Duodenal mucosa (tissue), 2 donors: ENCODE measurements at regions not wholly inside any gene's neighbourhood (a gene's known extent, or its start where the extent isn't known, plus 50 kb on each side); places are given as distances from the start of the nearest gene placed in this dataset.

Source experiments
- H3K27ac ChIP-seq: one replicate; pipeline ENCODE4 v1.7.0; 2013; ENCODE audit warnings: low read depth, low read length
- H3K27me3 ChIP-seq, 2 donors: one replicate each; pipeline ENCODE4 v1.7.0; 2013; ENCODE audit warnings: low read length in 2 of 2, control low read depth in 1 of 2; ENCODE audit not compliant: insufficient read depth in 2 of 2, control insufficient read depth in 1 of 2
- H3K36me3 ChIP-seq, 2 donors: one replicate each; pipeline ENCODE4 v1.7.0; 2013; ENCODE audit warnings: low read length in 2 of 2, control low read depth in 1 of 2; ENCODE audit not compliant: insufficient read depth in 2 of 2, control insufficient read depth in 1 of 2
- H3K4me1 ChIP-seq, 2 donors: one replicate each; pipeline ENCODE4 v1.7.0; 2013; ENCODE audit warnings: low read length in 2 of 2, control low read depth in 1 of 2; ENCODE audit not compliant: insufficient read depth in 2 of 2, control insufficient read depth in 1 of 2
- H3K4me3 ChIP-seq, 2 donors: one replicate each; pipeline ENCODE4 v1.7.0; 2013; ENCODE audit warnings: low read length in 2 of 2, low read depth in 1 of 2
- H3K9ac ChIP-seq, 2 donors: one replicate each; pipeline ENCODE4 v1.7.0; 2013; ENCODE audit warnings: low read length in 2 of 2, low read depth in 1 of 2
- H3K9me3 ChIP-seq, 2 donors: one replicate each; pipeline ENCODE4 v1.7.0; 2013; ENCODE audit warnings: low read length in 2 of 2, control low read depth in 1 of 2; ENCODE audit not compliant: control insufficient read depth in 1 of 2

DNA sequence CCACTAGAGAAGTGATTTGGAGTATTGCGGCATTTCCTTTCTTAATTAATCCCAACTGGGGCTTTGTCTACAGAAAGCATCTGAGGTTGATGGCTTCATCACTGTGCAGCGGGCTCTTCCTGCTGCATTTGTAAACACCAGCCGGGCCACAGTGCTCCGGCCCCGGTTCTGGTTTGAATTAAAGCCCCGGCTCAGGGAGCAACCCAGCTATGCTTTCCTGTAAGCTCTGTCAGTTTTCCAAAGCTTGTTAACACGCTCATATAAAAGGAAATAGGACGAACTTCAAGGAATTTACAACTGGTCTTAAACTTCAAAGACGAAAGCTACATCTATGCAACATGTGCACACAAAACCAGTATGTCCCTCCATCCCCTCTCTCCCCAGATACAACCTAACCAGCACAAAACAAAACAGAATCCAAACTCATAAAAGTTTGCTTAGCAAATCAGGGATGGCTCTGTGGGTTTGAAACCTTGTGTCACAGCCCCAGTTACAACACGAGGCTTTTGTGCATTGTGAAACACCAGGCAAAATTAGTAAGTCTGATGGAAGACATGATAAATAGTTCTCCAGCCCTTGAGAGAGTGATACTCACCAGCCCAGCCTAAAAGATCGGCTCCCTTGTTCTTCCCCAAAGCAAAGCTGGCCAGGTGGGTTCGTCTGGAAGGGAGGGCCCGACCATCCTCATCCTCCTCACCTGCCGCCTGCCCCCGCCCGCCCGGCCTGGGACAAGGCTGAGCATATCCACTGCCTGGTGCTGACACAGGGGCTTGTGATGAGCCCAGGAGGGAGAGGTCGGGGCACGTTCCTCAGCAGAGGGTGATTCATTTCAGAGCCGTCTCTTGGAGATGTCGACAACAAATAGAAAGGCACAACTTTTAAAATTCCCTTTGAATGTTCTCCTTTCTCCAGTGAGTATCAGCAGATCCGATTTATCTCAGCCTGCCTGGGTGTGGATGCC is 197.9 kb downstream of the TFAP2C start:
- peaks cover 4 to 8% of the 10 kb centered on the region in 2 donors for H3K27me3 ChIP-seq

DNA sequence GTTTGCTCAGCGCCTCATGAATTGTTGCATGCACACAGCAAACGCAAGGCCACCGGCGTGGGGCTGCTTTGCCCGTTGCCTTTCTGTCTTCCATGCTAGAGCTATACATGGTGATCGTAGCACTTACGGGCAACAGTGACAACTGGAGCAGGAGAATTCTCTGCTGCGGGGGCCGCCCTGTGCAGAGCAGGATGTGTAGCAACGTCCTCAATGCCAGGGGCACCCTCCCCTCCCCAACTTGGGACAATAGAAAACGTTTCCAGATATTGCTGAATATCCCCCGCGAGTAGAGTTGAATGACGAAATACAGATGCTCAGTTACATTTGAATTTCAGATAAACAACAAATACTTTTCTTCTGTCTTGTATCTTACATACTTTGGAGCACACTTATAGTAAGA is 198.7 kb downstream of the TFAP2C start:
- Histone ChIP-seq H3K9me3 (no peaks in the 10 kb centered on the region), H3K27me3 (peaks cover 4 to 8% of the 10 kb centered on the region in 2 donors), H3K4me3 (no peak overlapping the region), H3K4me1 (no peaks in the 10 kb centered on the region), H3K36me3 (no peaks in the 10 kb centered on the region), H3K9ac (no peak overlapping the region), H3K27ac (no peak overlapping the region)

More for the DNA sequence above, 197.9 kb downstream of the TFAP2C start:
- no peak overlapping the region for H3K4me3 ChIP-seq
- no peaks in the 10 kb centered on the region for H3K36me3 ChIP-seq
- H3K27ac ChIP-seq, result no peak overlapping the region
- no peaks in the 10 kb centered on the region for H3K4me1 ChIP-seq
- H3K9me3 ChIP-seq, result no peaks in the 10 kb centered on the region
- no peak overlapping the region for H3K9ac ChIP-seq

DNA sequence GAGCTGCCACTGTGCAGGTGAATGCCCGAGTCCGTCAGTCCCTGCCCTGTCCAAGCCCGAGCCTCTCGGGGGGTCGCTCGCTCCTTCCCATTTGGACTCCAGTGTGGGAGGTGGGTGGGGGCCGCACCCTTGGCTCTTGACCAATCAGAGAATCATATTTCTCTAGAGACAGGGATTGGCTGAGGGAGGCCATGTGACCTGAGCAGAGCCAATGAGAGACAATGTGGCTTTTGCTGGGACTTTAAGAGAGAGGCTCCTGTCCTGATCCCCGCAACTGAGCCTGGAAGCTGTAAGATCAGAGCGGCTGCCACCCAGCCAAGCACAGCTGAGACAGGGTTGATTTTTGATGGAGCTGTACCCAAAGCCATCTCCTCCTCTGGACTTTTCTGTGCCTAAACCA is 199.3 kb downstream of the TFAP2C start:
- Histone ChIP-seq H3K9ac (no peak overlapping the region), H3K27me3 (peaks cover 4 to 8% of the 10 kb centered on the region in 2 donors), H3K9me3 (no peaks in the 10 kb centered on the region), H3K4me3 (no peak overlapping the region), H3K27ac (no peak overlapping the region), H3K4me1 (no peaks in the 10 kb centered on the region), H3K36me3 (no peaks in the 10 kb centered on the region)

DNA sequence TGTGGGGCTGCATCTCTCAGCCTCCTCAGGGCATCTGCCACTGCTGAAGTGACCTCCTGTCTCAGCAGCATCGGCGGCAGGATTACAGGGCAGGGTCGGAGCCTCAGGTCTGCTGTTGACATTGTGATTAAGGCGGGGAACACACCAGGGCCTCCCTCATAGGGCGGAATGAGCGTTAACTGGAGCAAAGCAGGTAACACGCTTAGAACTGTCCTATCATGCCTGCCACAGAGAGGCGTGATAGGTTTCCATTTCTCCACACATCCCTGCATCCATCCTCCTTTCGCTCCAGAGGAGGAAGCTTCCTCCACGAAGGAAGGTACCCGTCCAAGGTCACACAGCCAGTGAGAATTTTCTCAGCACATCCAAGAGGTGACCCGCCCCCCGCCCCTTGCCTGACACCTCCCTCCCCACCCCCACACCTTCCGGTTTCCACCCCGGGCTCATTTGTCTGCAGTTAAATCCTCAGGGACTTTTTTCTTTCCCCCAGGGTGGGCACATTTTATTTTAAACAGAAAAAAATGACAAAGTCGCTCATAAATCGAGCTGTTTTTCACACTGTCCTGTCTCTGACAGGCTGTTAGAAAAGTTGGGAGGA is 200.8 kb downstream of the TFAP2C start:
- Histone ChIP-seq H3K4me3 (no peak overlapping the region), H3K4me1 (no peaks in the 10 kb centered on the region), H3K9me3 (no peaks in the 10 kb centered on the region), H3K9ac (no peak overlapping the region), H3K27me3 (peaks cover 4 to 10% of the 10 kb centered on the region in 2 donors), H3K36me3 (no peaks in the 10 kb centered on the region), H3K27ac (no peak overlapping the region)

DNA sequence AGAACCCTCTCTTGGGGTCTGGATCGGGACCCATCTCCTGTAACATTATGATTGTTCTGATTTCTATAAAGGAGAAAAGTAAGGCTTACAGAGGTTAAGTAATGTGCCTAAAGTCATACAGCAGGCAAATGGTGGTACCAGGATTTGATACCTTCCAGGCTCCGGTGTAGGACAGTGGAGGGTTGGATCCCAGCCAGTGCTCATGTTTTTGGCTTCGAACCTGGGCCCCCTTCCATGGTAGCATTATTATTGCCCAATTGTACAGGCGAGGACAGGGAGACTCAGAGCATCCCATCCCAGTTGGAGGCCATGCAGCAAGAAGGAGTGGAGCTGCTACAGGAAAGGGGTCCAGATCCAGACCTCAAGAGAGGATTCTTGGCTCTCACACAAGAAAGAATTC is 202.7 kb downstream of the TFAP2C start:
- H3K4me1 ChIP-seq, result no peaks in the 10 kb centered on the region
- no peaks in the 10 kb centered on the region for H3K9me3 ChIP-seq
- no peak overlapping the region for H3K9ac ChIP-seq
- H3K27me3 ChIP-seq, result peaks cover 4 to 10% of the 10 kb centered on the region in 2 donors
- H3K27ac ChIP-seq, result no peak overlapping the region
- H3K4me3 ChIP-seq, result no peak overlapping the region
- H3K36me3 ChIP-seq, result no peaks in the 10 kb centered on the region

DNA sequence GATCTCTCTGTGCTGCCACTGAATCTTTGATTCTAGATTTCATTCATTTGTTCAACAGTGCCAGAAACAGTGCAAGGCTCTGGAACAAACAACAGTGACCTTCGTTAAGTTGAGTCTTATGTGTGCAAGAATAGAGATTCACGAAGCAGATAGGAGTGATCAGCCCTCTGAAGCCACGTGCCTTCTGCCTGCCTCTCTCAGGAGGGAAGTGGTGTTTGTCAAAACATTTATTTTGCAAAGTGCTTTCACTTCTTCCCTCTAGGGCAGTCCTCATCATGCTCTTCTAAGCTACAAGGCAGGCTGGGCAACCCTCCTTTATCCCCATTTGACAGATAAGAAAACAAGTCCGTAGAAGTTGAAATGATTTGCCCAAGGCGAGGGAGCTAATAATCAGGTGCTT is 204.3 kb downstream of the TFAP2C start:
- Histone ChIP-seq H3K9me3 (no peaks in the 10 kb centered on the region), H3K27me3 (peaks cover 4 to 10% of the 10 kb centered on the region in 2 donors), H3K27ac (no peak overlapping the region), H3K36me3 (no peaks in the 10 kb centered on the region), H3K4me1 (no peaks in the 10 kb centered on the region), H3K4me3 (no peak overlapping the region), H3K9ac (no peak overlapping the region)

DNA sequence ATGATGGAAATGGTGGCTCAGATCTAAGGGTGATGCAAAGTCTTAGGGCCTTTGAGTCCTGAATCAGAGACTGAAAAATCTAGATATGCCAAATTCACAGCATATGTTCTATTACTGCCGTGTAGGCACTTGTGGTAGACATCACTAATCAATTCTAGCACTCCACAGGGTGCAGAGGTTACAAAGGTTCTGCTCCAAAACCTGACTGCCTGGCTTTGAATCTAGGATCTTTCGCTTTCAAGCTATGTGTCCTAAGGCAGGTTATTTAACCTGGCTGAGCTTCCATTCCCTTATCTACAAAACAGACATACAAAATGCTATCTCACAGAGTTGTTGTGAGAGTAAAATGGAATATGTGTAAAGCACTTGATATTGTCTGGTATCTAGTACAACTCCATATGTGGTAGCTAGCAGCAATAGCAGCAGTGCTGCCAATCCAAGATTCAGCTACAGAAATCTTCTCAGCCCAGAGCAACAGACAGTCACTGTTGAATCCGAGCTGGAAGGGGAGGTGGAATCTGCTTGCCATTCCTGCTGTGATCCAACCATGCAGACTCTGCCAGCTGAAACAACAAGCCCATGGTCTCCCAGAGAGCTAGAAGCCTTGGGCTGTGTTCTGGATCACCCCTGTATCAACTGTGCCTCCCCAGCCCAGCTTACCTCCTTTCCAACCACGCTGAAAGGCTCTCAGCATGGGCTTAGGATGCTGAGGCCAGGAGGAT is 206.9 kb downstream of the TFAP2C start:
- Histone ChIP-seq H3K4me3 (no peak overlapping the region), H3K9me3 (no peaks in the 10 kb centered on the region), H3K36me3 (no peaks in the 10 kb centered on the region), H3K27ac (no peak overlapping the region), H3K9ac (no peak overlapping the region), H3K27me3 (peaks cover 0 to 2% of the 10 kb centered on the region in 2 donors), H3K4me1 (no peaks in the 10 kb centered on the region)

DNA sequence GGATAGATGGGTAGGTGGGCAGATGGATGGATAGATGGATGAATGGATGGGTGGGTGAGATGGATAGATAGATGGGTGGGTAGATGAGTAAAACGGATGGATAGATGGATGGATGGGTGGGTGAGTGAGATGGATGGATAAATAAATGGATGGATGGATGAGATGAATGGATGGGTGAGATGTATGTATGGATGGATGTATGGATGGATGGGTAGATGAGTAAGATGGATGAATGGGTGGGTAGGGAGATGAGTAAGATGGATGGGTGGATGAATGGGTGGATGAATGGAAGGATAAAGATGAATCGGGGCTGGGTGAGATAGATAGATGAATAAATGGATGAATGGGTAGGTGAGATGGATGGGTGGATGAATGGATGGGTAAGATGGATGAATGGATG is 210.1 kb downstream of the TFAP2C start:
- Histone ChIP-seq H3K9me3 (no peaks in the 10 kb centered on the region), H3K4me3 (no peak overlapping the region), H3K4me1 (no peaks in the 10 kb centered on the region), H3K9ac (no peak overlapping the region), H3K36me3 (no peaks in the 10 kb centered on the region), H3K27ac (no peak overlapping the region), H3K27me3 (peaks cover 0 to 2% of the 10 kb centered on the region in 2 donors)

DNA sequence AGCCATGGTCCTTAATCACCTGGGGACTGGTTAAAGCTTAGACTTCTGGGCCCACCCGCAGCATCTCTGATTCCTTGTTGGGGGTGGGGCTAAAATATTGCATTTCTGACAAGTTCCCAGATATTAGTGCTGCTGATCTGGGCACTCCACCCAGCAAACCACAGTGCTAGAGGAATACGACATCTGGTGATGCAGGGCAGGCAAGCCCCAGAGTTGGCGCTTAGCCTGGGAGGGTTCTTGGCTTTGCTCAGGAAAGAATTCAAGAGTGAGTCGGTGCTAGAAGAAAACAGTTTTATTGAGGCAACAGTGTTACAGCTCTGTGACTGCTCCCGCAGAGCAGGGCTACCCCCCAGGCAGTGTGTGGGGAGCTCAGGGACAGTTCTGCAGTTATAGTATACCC is 210.7 kb downstream of the TFAP2C start:
- Histone ChIP-seq H3K27me3 (no peaks in the 10 kb centered on the region), H3K9me3 (no peaks in the 10 kb centered on the region), H3K27ac (no peak overlapping the region), H3K36me3 (no peaks in the 10 kb centered on the region), H3K4me1 (no peaks in the 10 kb centered on the region), H3K9ac (no peak overlapping the region), H3K4me3 (no peak overlapping the region)

DNA sequence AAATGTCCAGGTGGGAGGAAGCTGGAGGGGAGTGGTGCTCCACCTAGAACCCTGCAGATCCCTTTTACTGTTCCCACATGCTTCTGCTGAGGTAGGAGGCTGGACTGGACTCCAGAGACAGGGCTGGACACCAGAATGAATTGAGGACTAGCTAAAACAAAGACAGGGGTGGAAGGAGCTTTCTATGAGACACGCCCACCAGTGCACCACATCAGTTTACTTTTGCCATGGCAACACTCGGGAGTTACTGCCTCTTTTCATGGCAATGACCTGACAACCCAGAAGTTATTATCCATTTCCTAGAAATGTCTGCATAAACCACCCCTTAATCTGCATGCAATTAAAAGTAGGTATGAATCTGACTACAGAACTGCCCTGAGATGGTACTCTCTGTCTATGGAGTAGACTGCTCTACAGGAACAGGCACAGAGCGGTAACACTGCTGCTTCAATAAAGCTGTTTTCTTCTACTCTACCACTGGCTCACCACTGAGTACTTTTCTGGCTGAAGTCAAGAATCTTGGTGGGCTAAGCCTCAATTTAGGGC is 211.7 kb downstream of the TFAP2C start:
- Histone ChIP-seq H3K4me3 (no peak overlapping the region), H3K27ac (no peak overlapping the region), H3K4me1 (no peaks in the 10 kb centered on the region), H3K9ac (no peak overlapping the region), H3K36me3 (no peaks in the 10 kb centered on the region), H3K27me3 (no peaks in the 10 kb centered on the region), H3K9me3 (no peaks in the 10 kb centered on the region)
